ENCODE measurements at regions not wholly inside any gene's neighbourhood (a gene's known extent, or its start where the extent isn't known, plus 50 kb on each side); places are given as distances from the start of the nearest gene placed in this dataset.

GRCh38 chr4:43089730-43090129 lies 197.2 kb downstream of the GRXCR1 start:
- no peak for DNase-seq (ENCODE audit: low spot score)
- intact Hi-C loops (cut with micrococcal nuclease; ENCODE audit: unreplicated experiment): no loop called here
- H3K4me3 ChIP-seq (ENCODE audit: low read depth, low read length, poor library complexity, severe bottlenecking): no peak overlapping the region
- H2AFZ ChIP-seq (ENCODE audit: low read length): no peak overlapping the region
- H3K9me3 ChIP-seq (ENCODE audit: low read length): no peaks in the 10 kb centered on the region
- no peak overlapping the region for H3K4me2 ChIP-seq (ENCODE audit: low read length)
- ChIA-PET CTCF (ENCODE audit: unreplicated experiment) (no interaction called here), POLR2A (no interaction called here)
- H3K4me1 ChIP-seq (ENCODE audit: insufficient read depth, low read length, poor library complexity, severe bottlenecking): no peaks in the 10 kb centered on the region
- TF ChIP-seq EZH2phosphoT487 (IDR thresholded peaks at IDR 0.05; ENCODE audit: borderline replicate concordance, low read depth, low read length) (no peak), CTCF (conservative IDR thresholded peaks at IDR 0.05; ENCODE audit: low read length) (no peak)
- no peaks in the 10 kb centered on the region for H3K79me2 ChIP-seq (ENCODE audit: insufficient read depth, low read depth, low read length)
- no peaks in the 10 kb centered on the region for H3K9me2 ChIP-seq (ENCODE audit: insufficient read depth, low read length)
- H4K20me1 ChIP-seq (ENCODE audit: insufficient read depth, low read length): no peaks in the 10 kb centered on the region
- no peak overlapping the region for H3K27ac ChIP-seq (ENCODE audit: low read depth, low read length, poor library complexity, severe bottlenecking)
- H3K36me3 ChIP-seq (ENCODE audit: insufficient read depth, low read length): no peaks in the 10 kb centered on the region
- BruUV-seq (replicated peaks): no TSS peak

GRCh38 chr4:43103048-43103447 lies 210.5 kb downstream of the GRXCR1 start:
- TF ChIP-seq CTCF (conservative IDR thresholded peaks at IDR 0.05; ENCODE audit: low read length) (no peak), EZH2phosphoT487 (IDR thresholded peaks at IDR 0.05; ENCODE audit: borderline replicate concordance, low read depth, low read length) (no peak)
- no TSS peak for BruUV-seq (replicated peaks)
- Histone ChIP-seq H3K4me3 (ENCODE audit: low read depth, low read length, poor library complexity, severe bottlenecking) (no peak overlapping the region), H3K36me3 (ENCODE audit: insufficient read depth, low read length) (no peaks in the 10 kb centered on the region), H3K4me1 (ENCODE audit: insufficient read depth, low read length, poor library complexity, severe bottlenecking) (no peaks in the 10 kb centered on the region), H3K9me2 (ENCODE audit: insufficient read depth, low read length) (no peaks in the 10 kb centered on the region), H4K20me1 (ENCODE audit: insufficient read depth, low read length) (no peaks in the 10 kb centered on the region), H2AFZ (ENCODE audit: low read length) (no peak overlapping the region), H3K27ac (ENCODE audit: low read depth, low read length, poor library complexity, severe bottlenecking) (no peak overlapping the region), H3K4me2 (ENCODE audit: low read length) (no peak overlapping the region), H3K79me2 (ENCODE audit: insufficient read depth, low read depth, low read length) (no peaks in the 10 kb centered on the region), H3K9me3 (ENCODE audit: low read length) (no peaks in the 10 kb centered on the region)
- ChIA-PET CTCF (ENCODE audit: unreplicated experiment) (no interaction called here), POLR2A (no interaction called here)
- intact Hi-C loops (cut with micrococcal nuclease; ENCODE audit: unreplicated experiment): no loop called here
- DNase-seq (ENCODE audit: low spot score): no peak

GRCh38 chr4:43112139-43112538 lies 219.6 kb downstream of the GRXCR1 start:
- no peaks in the 10 kb centered on the region for H4K20me1 ChIP-seq (ENCODE audit: insufficient read depth, low read length)
- no peaks in the 10 kb centered on the region for H3K79me2 ChIP-seq (ENCODE audit: insufficient read depth, low read depth, low read length)
- no peak overlapping the region for H3K27ac ChIP-seq (ENCODE audit: low read depth, low read length, poor library complexity, severe bottlenecking)
- no peaks in the 10 kb centered on the region for H3K4me1 ChIP-seq (ENCODE audit: insufficient read depth, low read length, poor library complexity, severe bottlenecking)
- H2AFZ ChIP-seq (ENCODE audit: low read length): no peak overlapping the region
- H3K36me3 ChIP-seq (ENCODE audit: insufficient read depth, low read length): no peaks in the 10 kb centered on the region
- BruUV-seq (replicated peaks): no TSS peak
- H3K9me3 ChIP-seq (ENCODE audit: low read length): no peaks in the 10 kb centered on the region
- ChIA-PET POLR2A (no interaction called here), CTCF (ENCODE audit: unreplicated experiment) (no interaction called here)
- intact Hi-C loops (cut with micrococcal nuclease; ENCODE audit: unreplicated experiment): no loop called here
- no peak for TF ChIP-seq EZH2phosphoT487 (IDR thresholded peaks at IDR 0.05; ENCODE audit: borderline replicate concordance, low read depth, low read length)
- TF ChIP-seq CTCF (conservative IDR thresholded peaks at IDR 0.05; ENCODE audit: low read length): no peak
- no peak overlapping the region for H3K4me3 ChIP-seq (ENCODE audit: low read depth, low read length, poor library complexity, severe bottlenecking)
- H3K9me2 ChIP-seq (ENCODE audit: insufficient read depth, low read length): no peaks in the 10 kb centered on the region
- DNase-seq (ENCODE audit: low spot score): no peak
- no peak overlapping the region for H3K4me2 ChIP-seq (ENCODE audit: low read length)
